ENCODE measurements at regions not wholly inside any gene's neighbourhood (a gene's known extent, or its start where the extent isn't known, plus 50 kb on each side); places are given as distances from the start of the nearest gene placed in this dataset.

- H3K36me3 ChIP-seq (ENCODE audit: control insufficient read depth, insufficient read depth, low read length): no peaks in the 10 kb centered on the region
- DNase-seq (ENCODE audit: low read depth in 4 of 6, low spot score in 6 of 6): no peak
- no peaks in the 10 kb centered on the region for H3K9me3 ChIP-seq (ENCODE audit: control insufficient read depth, insufficient read depth, low read length)
- no peaks in the 10 kb centered on the region for H3K27me3 ChIP-seq (ENCODE audit: control insufficient read depth, insufficient read depth, low read length)
- H3K27ac ChIP-seq (ENCODE audit: low read depth, low read length): no peak overlapping the region
- 95% methylated on average over 3 of the region's 3 CpGs for WGBS (ENCODE audit: insufficient coverage)
- no peaks in the 10 kb centered on the region for H3K4me1 ChIP-seq (ENCODE audit: control insufficient read depth, insufficient read depth, low read length)
- no peak overlapping the region for H3K4me3 ChIP-seq (ENCODE audit: low read depth, low read length)
Observed at GRCh38 chr1:65717815-65718454, 74.8 kb upstream of the PDE4B start.

GRCh38 chr1:65719391-65719790, 73.3 kb upstream of the PDE4B start:
- Histone ChIP-seq H3K27me3 (ENCODE audit: control insufficient read depth, insufficient read depth, low read length) (no peaks in the 10 kb centered on the region), H3K36me3 (ENCODE audit: control insufficient read depth, insufficient read depth, low read length) (no peaks in the 10 kb centered on the region), H3K4me1 (ENCODE audit: control insufficient read depth, insufficient read depth, low read length) (no peaks in the 10 kb centered on the region), H3K4me3 (ENCODE audit: low read depth, low read length) (no peak overlapping the region), H3K27ac (ENCODE audit: low read depth, low read length) (no peak overlapping the region), H3K9me3 (ENCODE audit: control insufficient read depth, insufficient read depth, low read length) (no peaks in the 10 kb centered on the region)
- DNase-seq (ENCODE audit: low read depth in 4 of 6, low spot score in 6 of 6): peak in 1 of 6 donors; percentile 31
- 0% methylated on average over 1 of the region's 5 CpGs for WGBS (ENCODE audit: insufficient coverage)

- no peaks in the 10 kb centered on the region for H3K27me3 ChIP-seq (ENCODE audit: control insufficient read depth, insufficient read depth, low read length)
- no peak overlapping the region for H3K4me3 ChIP-seq (ENCODE audit: low read depth, low read length)
- H3K4me1 ChIP-seq (ENCODE audit: control insufficient read depth, insufficient read depth, low read length): no peaks in the 10 kb centered on the region
- no peak overlapping the region for H3K27ac ChIP-seq (ENCODE audit: low read depth, low read length)
- 93% methylated on average over 5 of the region's 5 CpGs for WGBS (ENCODE audit: insufficient coverage)
- no peaks in the 10 kb centered on the region for H3K9me3 ChIP-seq (ENCODE audit: control insufficient read depth, insufficient read depth, low read length)
- no peaks in the 10 kb centered on the region for H3K36me3 ChIP-seq (ENCODE audit: control insufficient read depth, insufficient read depth, low read length)
- no peak for DNase-seq (ENCODE audit: low read depth in 4 of 6, low spot score in 6 of 6)
Observed at GRCh38 chr1:65722461-65722860, 70.2 kb upstream of the PDE4B start.

- no peaks in the 10 kb centered on the region for H3K27me3 ChIP-seq (ENCODE audit: control insufficient read depth, insufficient read depth, low read length)
- no peaks in the 10 kb centered on the region for H3K36me3 ChIP-seq (ENCODE audit: control insufficient read depth, insufficient read depth, low read length)
- no peaks in the 10 kb centered on the region for H3K4me1 ChIP-seq (ENCODE audit: control insufficient read depth, insufficient read depth, low read length)
- no peak for DNase-seq (ENCODE audit: low read depth in 4 of 6, low spot score in 6 of 6)
- H3K4me3 ChIP-seq (ENCODE audit: low read depth, low read length): no peak overlapping the region
- no peak overlapping the region for H3K27ac ChIP-seq (ENCODE audit: low read depth, low read length)
- H3K9me3 ChIP-seq (ENCODE audit: control insufficient read depth, insufficient read depth, low read length): no peaks in the 10 kb centered on the region
Observed at GRCh38 chr1:65724151-65724550, 68.5 kb upstream of the PDE4B start.

GRCh38 chr1:65725064-65725463, 67.6 kb upstream of the PDE4B start:
- no CpG with 5 or more reads among the region's 3 CpGs for WGBS (ENCODE audit: insufficient coverage)
- no peaks in the 10 kb centered on the region for H3K9me3 ChIP-seq (ENCODE audit: control insufficient read depth, insufficient read depth, low read length)
- H3K36me3 ChIP-seq (ENCODE audit: control insufficient read depth, insufficient read depth, low read length): no peaks in the 10 kb centered on the region
- no peaks in the 10 kb centered on the region for H3K27me3 ChIP-seq (ENCODE audit: control insufficient read depth, insufficient read depth, low read length)
- DNase-seq (ENCODE audit: low read depth in 4 of 6, low spot score in 6 of 6): no peak
- H3K4me3 ChIP-seq (ENCODE audit: low read depth, low read length): no peak overlapping the region
- H3K4me1 ChIP-seq (ENCODE audit: control insufficient read depth, insufficient read depth, low read length): no peaks in the 10 kb centered on the region
- no peak overlapping the region for H3K27ac ChIP-seq (ENCODE audit: low read depth, low read length)

GRCh38 chr1:65728504-65728903, 64.2 kb upstream of the PDE4B start:
- Histone ChIP-seq H3K4me3 (ENCODE audit: low read depth, low read length) (no peak overlapping the region), H3K4me1 (ENCODE audit: control insufficient read depth, insufficient read depth, low read length) (no peaks in the 10 kb centered on the region), H3K36me3 (ENCODE audit: control insufficient read depth, insufficient read depth, low read length) (no peaks in the 10 kb centered on the region), H3K9me3 (ENCODE audit: control insufficient read depth, insufficient read depth, low read length) (no peaks in the 10 kb centered on the region), H3K27me3 (ENCODE audit: control insufficient read depth, insufficient read depth, low read length) (no peaks in the 10 kb centered on the region), H3K27ac (ENCODE audit: low read depth, low read length) (no peak overlapping the region)
- WGBS (ENCODE audit: insufficient coverage): 53% methylated on average over 4 of the region's 5 CpGs
- DNase-seq (ENCODE audit: low read depth in 4 of 6, low spot score in 6 of 6): no peak

- peak in 2 of 6 donors; percentile 18 to 84 for DNase-seq (ENCODE audit: low read depth in 4 of 6, low spot score in 6 of 6)
- WGBS (ENCODE audit: insufficient coverage): 50% methylated on average over 2 of the region's 2 CpGs
- Histone ChIP-seq H3K36me3 (ENCODE audit: control insufficient read depth, insufficient read depth, low read length) (no peaks in the 10 kb centered on the region), H3K27me3 (ENCODE audit: control insufficient read depth, insufficient read depth, low read length) (no peaks in the 10 kb centered on the region), H3K4me1 (ENCODE audit: control insufficient read depth, insufficient read depth, low read length) (no peaks in the 10 kb centered on the region), H3K27ac (ENCODE audit: low read depth, low read length) (no peak overlapping the region), H3K4me3 (ENCODE audit: low read depth, low read length) (no peak overlapping the region), H3K9me3 (ENCODE audit: control insufficient read depth, insufficient read depth, low read length) (no peaks in the 10 kb centered on the region)
Observed at GRCh38 chr1:65729259-65729658, 63.4 kb upstream of the PDE4B start.

GRCh38 chr1:65734979-65735378, 57.7 kb upstream of the PDE4B start:
- no peak overlapping the region for H3K27ac ChIP-seq (ENCODE audit: low read depth, low read length)
- no peaks in the 10 kb centered on the region for H3K4me1 ChIP-seq (ENCODE audit: control insufficient read depth, insufficient read depth, low read length)
- 92% methylated on average over 2 of the region's 2 CpGs for WGBS (ENCODE audit: insufficient coverage)
- no peaks in the 10 kb centered on the region for H3K27me3 ChIP-seq (ENCODE audit: control insufficient read depth, insufficient read depth, low read length)
- H3K9me3 ChIP-seq (ENCODE audit: control insufficient read depth, insufficient read depth, low read length): no peaks in the 10 kb centered on the region
- H3K36me3 ChIP-seq (ENCODE audit: control insufficient read depth, insufficient read depth, low read length): no peaks in the 10 kb centered on the region
- no peak for DNase-seq (ENCODE audit: low read depth in 4 of 6, low spot score in 6 of 6)
- no peak overlapping the region for H3K4me3 ChIP-seq (ENCODE audit: low read depth, low read length)

- Histone ChIP-seq H3K4me1 (ENCODE audit: control insufficient read depth, insufficient read depth, low read length) (no peaks in the 10 kb centered on the region), H3K9me3 (ENCODE audit: control insufficient read depth, insufficient read depth, low read length) (peaks cover 10% of the 10 kb centered on the region), H3K36me3 (ENCODE audit: control insufficient read depth, insufficient read depth, low read length) (no peaks in the 10 kb centered on the region), H3K4me3 (ENCODE audit: low read depth, low read length) (no peak overlapping the region), H3K27me3 (ENCODE audit: control insufficient read depth, insufficient read depth, low read length) (no peaks in the 10 kb centered on the region), H3K27ac (ENCODE audit: low read depth, low read length) (no peak overlapping the region)
- DNase-seq (ENCODE audit: low read depth in 4 of 6, low spot score in 6 of 6): no peak
- WGBS (ENCODE audit: insufficient coverage): no CpG with 5 or more reads among the region's 2 CpGs
Observed at GRCh38 chr1:65741993-65742392, 50.7 kb upstream of the PDE4B start.

Measured in spinal cord (tissue), 9 donors.